Stimulated activated CD4-positive, alpha-beta T cell treated with anti-CD3 and anti-CD28 coated beads, Interleukin-4, amount 100 ng/mL, for 1 hour (primary cell): ENCODE measurements at regions not wholly inside any gene's neighbourhood (a gene's known extent, or its start where the extent isn't known, plus 50 kb on each side); places are given as distances from the start of the nearest gene placed in this dataset.

ENCODE experiments used
- DNase-seq: peaks from one replicate; pipeline ENCODE4 v3.0.0-alpha.2; 2020

DNA sequence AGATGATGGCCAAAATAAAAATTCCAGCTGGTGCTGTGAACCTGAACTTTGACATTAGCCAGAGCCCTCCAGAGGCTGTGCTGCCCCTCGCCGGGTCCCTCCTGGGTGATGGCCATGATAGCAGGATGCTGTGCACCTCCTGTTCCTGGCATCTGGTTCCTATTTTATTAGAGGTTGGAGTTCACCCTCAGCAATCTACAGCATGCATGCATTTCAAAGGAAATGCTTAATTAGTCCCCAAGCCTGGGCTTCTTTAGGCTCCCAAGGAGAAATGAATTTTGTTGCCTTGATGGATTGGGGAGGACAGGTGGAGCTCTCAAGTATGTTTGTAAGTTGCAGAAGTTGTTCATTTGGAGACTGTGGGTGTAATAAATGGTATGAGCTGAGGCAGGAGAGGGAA, 166.9 kb downstream of the GLI2 start:
- no peak for DNase-seq

GRCh38 chr2:120904379-120904778, 168.7 kb downstream of the GLI2 start:
- DNase-seq = no peak

- no peak for DNase-seq
These were observed 169.2 kb downstream of the GLI2 start for GRCh38 chr2:120904830-120905234.

DNA sequence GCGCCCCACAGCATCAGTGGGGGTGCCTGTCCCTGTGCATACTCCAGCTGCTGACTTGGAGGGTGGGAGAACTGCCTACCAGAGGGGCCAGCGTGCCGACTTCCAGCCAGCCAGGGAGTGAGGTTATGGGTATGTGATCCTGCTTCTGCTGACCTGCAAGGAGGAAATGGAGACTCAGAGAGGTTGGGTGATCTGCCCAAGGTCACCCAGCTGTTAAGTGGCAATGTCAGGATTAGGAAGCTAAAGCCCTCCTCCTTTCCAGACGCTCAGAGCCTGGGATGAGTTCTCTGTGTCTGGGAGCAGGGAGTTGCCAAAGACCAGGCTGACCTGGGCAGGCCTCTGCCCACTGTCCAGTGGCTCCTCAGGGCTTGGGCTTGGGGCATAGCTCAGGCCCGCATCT, 169.6 kb downstream of the GLI2 start:
- DNase-seq = no peak

DNA sequence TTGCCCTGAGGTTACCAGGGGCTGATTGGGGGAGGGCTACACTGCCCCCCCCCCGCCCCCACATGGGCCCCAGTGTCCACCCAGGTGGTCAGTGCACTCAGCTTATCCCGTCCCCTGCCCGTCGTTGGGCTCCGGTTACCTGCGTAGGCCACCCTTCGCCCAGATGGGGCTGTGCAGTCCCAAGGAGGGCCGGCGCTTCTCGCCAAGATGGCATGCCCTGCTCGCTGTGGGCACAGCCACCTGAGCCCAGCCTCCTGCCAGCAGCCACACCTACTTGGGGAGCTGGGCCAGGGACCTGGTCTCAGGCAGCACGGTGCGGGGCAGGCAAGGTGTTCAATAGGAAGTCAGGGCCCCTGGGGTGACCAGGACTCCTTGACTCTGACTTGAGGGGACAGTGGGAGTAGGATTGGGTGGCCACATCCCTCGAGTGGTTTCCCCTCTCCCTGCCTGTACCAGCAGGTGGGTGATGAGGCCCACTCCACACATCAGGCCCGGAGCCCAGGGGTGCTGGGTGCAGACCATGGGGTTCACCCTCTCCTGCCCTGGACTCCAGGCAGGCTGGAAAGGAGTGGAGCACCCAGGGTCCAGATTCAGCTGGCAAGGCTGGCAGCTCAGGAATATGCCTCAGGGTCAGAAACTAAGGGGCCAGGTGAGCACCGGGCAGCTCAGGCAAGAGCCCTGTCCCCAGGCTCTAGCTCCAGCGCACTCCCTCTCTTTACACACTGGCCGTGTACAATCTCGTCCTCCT, 170.3 kb downstream of the GLI2 start:
- DNase-seq = no peak

GRCh38 chr2:120906914-120907313, 171.2 kb downstream of the GLI2 start:
- DNase-seq = no peak

- DNase-seq = no peak
These were observed 172.2 kb downstream of the GLI2 start for GRCh38 chr2:120907822-120908221.

DNA sequence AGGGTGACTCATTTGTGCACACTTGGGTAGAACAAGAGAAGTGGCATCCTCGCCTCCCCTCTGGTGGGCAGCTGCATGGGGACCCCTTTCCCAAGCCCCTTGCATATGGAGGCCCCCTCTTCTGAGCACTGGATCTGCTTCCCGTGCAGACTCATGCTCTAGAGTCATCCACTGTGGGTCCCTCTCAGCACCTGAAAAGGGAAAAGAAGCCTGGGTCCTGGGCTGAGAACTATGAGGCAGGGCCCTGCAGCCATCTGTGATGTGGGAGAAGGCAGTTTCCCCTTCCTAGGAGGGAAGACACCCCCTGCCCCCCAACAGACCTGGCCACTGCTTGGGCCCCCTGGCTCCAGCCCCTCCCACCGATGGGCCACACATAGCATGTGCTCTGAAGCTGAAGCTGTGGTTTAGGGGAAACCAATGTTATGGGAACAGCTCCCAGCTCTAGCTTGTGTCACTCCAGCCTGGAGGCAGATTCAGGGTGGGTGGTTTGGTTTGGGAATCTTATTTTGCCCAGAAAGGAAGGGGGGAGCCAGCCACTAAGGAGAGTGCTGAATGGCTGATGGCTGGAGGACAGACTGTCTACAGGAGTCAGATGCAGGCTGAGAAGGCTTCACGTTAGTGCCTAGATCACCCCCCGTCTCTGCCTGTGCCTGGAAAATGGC, 172.8 kb downstream of the GLI2 start:
- DNase-seq = no peak

- no peak for DNase-seq
These were observed 173.4 kb downstream of the GLI2 start for GRCh38 chr2:120909102-120909501.

- no peak for DNase-seq
These were observed 174.5 kb downstream of the GLI2 start for GRCh38 chr2:120910164-120910563.

DNA sequence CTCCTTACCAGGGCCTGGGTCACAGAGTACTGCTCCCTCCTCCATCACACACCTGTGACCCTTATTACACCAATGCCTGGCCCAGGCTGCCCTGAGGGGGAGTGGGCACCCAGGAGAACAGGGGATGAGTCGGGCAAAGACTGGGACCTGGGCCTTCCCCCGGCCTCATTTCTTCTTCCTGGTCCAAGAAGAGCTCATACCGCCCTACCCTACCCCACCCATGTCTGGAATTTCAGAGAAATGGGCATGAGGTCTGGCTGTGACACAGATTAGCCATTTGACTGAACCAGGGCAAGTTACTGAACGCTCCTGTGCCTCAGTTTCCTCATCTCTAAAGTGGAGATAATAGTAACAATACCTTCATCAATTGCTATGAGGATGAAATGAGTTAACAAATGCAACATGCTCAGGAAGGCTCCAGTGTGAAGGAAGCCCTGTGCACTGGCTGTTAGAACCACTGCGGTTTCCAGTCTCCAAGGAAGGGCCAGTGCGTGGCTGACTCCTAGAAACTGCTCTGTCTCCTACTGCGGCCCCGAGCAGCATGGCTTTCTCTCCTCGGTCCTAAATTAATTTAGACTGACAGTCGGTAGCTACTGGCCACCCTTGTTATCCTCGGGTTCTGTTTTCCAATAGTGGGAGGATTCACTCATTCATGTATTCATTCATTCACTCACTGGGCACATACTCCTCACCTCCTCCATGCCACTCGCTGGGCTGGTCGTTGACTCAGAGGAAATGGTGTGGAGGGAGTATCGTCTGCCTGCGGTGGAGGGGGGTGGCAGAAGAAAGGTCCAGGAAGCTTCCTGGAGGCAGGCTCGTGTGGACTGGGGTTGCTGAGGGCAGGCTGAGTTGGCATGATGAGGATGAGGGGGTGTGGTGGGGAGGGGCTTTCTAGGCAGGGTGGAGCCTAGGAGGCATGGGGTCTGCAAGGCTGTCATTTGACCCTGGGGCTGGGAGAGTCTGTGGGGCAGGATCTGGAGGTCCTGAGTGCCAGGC, 175.6 kb downstream of the GLI2 start:
- no peak for DNase-seq

- no peak for DNase-seq
These were observed 176.7 kb downstream of the GLI2 start for GRCh38 chr2:120912101-120912985.

GRCh38 chr2:120913972-120914838, 178.5 kb downstream of the GLI2 start:
- no peak for DNase-seq

DNA sequence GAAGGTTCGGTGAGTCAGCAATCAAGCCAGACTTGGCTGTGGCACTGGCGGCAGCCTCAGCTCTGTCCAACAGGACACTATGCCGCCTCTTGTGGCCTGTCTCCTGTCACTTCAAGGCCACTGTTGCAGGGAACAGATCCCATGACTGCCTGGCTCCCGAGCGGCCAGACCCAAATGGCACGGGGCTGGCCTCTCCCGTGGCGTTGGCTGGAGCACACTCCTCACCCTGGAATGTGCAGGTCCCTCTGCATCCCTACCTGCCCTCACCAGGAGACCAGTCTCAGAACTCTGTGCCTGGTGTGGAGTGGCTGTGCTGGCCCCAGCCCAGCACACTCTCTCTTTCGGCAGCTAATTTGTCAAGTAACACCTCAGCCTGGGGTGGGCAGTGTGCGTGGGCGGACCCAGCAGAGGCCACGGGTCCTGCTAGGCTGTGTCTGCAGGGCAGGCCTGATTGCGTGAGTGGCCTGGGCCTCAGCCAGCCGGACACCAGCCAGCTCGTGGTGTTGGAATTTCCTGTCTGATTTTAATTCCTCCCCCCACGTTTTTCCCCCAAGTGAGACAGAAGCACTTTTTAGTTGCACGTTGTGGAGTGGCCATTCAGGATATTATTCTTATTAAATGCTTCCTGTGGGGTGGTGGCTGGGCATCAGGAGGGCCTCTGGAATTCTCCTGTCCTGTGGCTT, 179.3 kb downstream of the GLI2 start:
- no peak for DNase-seq

DNA sequence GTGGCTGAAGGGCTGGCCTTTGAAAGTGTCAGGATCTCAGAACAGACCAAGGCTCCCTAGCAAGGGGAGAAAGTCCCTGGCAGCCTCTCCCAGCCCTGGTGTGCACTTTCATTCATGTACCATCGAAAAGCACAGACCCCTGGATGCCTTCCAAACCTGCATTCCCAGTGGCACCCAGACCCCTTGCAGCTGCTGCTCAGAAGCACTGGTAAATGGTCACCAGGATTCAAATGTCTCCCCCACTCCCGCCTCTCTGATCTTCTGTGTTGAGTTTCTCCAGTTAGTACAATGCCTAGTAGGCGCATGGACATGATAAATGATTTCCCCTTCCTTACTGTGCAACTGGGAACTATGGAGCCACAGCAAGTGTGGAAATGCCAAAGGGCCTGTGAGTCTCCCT, 180.0 kb downstream of the GLI2 start:
- DNase-seq = no peak

- no peak for DNase-seq
These were observed 180.8 kb downstream of the GLI2 start for GRCh38 chr2:120916446-120916845.

- no peak for DNase-seq
These were observed 182.2 kb downstream of the GLI2 start for GRCh38 chr2:120917886-120918285.

DNA sequence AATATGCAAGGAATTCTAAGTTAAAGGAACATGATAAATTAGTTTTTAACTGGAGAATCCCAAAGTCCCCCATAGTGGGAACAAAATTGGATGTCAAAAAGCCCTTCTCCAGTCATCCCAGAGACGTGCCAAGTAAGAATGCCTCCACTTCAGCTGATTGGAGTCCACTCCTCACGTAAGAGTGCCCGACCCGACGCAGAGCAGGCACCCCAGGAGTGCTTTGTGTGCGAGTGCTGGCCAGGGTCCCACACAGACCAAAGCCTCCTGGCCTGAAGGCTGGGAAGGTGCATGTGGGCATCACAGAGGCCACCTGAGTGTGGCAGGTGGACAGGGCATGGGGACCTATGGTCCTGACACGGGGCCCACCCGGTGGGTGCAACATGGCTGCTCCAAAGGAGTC, 183.5 kb downstream of the GLI2 start:
- DNase-seq = no peak

GRCh38 chr2:120919771-120920453, 184.2 kb downstream of the GLI2 start:
- DNase-seq = no peak
